22Rv1 (cell line): ENCODE measurements at regions not wholly inside any gene's neighbourhood (a gene's known extent, or its start where the extent isn't known, plus 50 kb on each side); places are given as distances from the start of the nearest gene placed in this dataset.
A peak's percentile ranks its signal among the peaks of the same experiment; 100 is the strongest.

Source experiments
- ZFX ChIP-seq: fragments of 450-650 bp; IDR thresholded peaks from 2 replicates; pipeline ENCODE4 v1.6.1; 2017; ENCODE audit warnings: antibody characterized with exemption, borderline replicate concordance
- TF ChIP-seq, protein P1 (sequence below): fragments of 450-650 bp; IDR thresholded peaks from 2 replicates; pipeline ENCODE4 v1.5.1; 2017; ENCODE audit warnings: mild to moderate bottlenecking

DNA sequence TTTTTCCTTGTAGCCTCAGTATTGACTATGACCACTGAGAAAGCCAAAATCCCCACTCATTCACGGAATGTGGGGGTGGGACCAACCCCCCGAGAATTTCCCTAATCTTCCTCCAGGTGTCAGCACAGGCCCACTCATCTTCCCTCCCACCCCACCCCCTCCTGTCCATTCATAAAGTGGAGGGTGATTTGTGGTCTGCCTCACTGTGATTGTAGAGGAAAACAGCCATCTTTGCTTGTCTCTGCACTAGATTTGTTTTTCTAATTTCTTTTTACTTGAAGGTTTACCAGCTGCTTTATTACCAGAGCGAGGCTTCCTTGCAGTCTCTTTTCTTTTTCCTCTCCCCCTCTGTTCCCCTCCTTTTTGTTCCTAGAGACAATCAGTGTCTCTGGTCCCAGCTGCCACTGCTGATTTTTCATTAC lies 171.8 kb downstream of the ICOS start:
- TF ChIP-seq, protein P1, sequence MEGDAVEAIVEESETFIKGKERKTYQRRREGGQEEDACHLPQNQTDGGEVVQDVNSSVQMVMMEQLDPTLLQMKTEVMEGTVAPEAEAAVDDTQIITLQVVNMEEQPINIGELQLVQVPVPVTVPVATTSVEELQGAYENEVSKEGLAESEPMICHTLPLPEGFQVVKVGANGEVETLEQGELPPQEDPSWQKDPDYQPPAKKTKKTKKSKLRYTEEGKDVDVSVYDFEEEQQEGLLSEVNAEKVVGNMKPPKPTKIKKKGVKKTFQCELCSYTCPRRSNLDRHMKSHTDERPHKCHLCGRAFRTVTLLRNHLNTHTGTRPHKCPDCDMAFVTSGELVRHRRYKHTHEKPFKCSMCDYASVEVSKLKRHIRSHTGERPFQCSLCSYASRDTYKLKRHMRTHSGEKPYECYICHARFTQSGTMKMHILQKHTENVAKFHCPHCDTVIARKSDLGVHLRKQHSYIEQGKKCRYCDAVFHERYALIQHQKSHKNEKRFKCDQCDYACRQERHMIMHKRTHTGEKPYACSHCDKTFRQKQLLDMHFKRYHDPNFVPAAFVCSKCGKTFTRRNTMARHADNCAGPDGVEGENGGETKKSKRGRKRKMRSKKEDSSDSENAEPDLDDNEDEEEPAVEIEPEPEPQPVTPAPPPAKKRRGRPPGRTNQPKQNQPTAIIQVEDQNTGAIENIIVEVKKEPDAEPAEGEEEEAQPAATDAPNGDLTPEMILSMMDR = peak; percentile 56
- no peak for TF ChIP-seq ZFX
